GM19324 (cell line): ENCODE measurements at regions not wholly inside any gene's neighbourhood (a gene's known extent, or its start where the extent isn't known, plus 50 kb on each side); places are given as distances from the start of the nearest gene placed in this dataset.

Experiments used
- ATAC-seq: cut with Tn5 transposase; IDR thresholded peaks from one replicate; pipeline ENCODE4 v1.9.1; 2021; ENCODE audit warnings: mild to moderate bottlenecking, moderate library complexity; ENCODE audit not compliant: unreplicated experiment, low FRiP score

- ATAC-seq: no peak
Observed at GRCh38 chr5:2575871-2576270, 175.6 kb downstream of the IRX2 start.

GRCh38 chr5:2575292-2575691, 176.2 kb downstream of the IRX2 start:
- no peak for ATAC-seq

- no peak for ATAC-seq
Observed at GRCh38 chr5:2574155-2574554, 177.3 kb downstream of the IRX2 start.

DNA sequence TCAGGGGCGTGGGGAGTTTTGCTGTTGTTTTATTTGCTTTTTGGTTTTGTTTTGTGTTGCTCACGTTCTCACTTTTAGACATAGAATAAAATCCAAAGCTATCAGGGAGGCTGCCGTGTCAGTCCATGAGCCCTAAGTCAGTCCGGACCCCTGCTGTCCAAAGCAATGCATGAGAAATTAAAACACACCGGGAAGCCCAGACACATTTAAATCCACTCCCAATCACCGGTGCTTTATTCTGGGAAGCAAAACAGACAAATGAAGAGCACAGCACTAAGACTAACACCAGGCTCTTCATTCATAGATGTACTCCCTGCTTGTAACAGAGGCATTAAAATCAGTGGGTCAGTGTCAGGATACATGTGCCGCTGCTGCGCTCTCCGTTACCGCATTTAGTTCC, 180.9 kb downstream of the IRX2 start:
- no peak for ATAC-seq

DNA sequence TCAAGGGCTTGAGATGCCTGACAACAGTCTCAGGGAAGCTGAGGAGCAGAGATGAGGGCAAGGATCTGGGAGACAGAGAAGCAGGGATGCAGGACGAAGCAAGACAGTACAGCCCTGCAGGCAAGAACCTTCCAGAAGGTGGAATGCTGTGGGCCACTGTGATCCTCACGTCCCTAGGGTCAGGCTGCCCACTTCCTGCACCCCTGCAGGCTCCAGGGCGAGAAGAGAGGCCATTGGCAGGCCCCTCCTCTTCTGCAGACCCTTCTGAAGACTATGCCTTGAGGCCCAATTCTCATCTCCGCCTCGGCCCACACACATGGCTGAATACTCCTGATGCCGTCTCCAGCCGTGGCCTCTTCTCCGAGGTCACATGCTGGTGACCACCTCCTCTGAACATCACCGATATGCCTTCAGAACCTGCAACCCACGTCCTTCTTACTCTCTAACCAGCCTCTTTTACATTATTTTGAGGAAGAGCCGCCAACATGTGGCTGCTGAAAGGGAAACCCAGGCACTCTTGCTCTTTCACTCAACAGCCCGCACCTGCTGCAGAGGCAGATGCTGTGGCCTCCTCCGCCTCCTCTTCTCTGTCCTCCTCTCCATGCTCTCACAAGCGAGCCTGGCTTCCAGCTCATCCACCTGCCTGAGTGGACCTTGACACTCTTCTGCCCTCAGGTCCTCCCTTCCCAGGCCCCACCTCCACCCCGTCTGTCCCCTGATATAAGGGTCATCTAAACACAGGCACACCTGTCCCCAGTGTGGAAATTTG, 181.5 kb downstream of the IRX2 start:
- ATAC-seq: no peak

GRCh38 chr5:2569176-2569575, 182.3 kb downstream of the IRX2 start:
- no peak for ATAC-seq

GRCh38 chr5:2566284-2566683, 185.2 kb downstream of the IRX2 start:
- ATAC-seq: no peak

GRCh38 chr5:2565147-2565546, 186.3 kb downstream of the IRX2 start:
- ATAC-seq: no peak

- no peak for ATAC-seq
Observed at GRCh38 chr5:2563046-2563445, 188.4 kb downstream of the IRX2 start.

GRCh38 chr5:2562036-2562435, 189.4 kb downstream of the IRX2 start:
- no peak for ATAC-seq

DNA sequence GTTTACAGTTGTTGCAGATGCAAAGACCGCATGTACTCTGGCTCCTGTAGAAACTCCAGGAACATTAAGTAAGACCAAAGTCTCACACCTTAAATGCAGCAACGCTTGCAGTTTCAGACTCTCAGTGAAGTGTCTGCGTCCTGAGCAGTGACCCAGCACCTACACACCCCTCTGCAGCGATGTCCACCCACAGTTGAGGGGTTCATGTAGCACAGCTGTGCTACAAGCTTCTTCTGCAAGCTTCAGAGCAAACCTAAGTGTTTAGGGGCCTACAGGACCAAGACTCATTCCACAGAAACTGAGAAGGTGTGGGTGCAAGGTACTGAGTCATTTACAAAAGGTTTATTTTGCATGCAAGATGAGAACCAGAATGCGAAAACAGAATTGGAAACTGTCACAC, 191.0 kb downstream of the IRX2 start:
- no peak for ATAC-seq

GRCh38 chr5:2557435-2557834, 194.0 kb downstream of the IRX2 start:
- no peak for ATAC-seq

DNA sequence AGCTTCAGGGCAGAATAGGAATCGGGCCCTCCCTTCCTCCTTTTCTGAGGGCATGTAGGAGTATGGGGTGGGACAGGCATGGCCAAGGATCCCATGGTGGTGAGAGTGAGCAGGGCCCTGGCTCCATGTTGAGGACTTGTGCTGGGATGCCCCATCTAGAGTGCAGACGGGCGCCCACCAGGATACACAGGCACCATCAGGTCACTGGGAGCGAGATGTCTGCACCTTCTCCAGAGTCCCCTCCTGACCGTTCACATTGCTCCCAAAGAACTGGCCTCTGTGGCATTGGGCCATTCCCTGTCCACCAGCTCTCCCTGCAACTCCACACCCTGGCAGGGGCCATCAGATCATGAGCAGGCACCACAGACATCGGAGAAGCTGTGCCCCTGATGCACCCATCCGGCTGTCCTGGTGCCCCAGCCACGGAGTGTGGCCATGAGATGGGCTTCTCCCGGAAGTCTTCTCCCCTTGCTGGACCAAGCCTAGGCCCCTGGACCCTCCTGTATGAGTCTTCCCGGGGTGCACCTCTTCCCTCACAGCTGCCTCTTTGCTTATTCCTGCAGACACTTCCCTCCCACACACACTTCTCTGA, 195.0 kb downstream of the IRX2 start:
- ATAC-seq: no peak

- no peak for ATAC-seq
Observed at GRCh38 chr5:2553611-2554010, 197.9 kb downstream of the IRX2 start.

DNA sequence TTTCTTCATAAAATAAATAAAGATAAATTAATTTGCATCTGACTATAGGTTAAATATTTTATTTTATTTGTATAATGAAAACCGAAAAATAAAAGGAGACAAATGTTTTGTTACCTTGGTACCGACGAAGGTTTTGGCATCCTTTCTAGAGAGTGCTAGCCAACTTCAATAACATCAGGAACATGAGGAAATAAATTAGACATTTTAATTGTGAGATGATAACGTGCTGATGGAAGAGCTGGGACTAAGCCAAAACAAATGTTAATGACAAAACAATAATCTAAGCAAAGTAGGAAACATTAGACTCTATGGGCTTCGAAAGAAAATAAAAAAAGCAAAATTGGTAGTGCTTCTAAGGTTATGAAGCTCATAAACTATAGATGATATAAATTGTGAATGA, 201.0 kb downstream of the IRX2 start:
- ATAC-seq: no peak

GRCh38 chr5:2549900-2550299, 201.6 kb downstream of the IRX2 start:
- no peak for ATAC-seq

DNA sequence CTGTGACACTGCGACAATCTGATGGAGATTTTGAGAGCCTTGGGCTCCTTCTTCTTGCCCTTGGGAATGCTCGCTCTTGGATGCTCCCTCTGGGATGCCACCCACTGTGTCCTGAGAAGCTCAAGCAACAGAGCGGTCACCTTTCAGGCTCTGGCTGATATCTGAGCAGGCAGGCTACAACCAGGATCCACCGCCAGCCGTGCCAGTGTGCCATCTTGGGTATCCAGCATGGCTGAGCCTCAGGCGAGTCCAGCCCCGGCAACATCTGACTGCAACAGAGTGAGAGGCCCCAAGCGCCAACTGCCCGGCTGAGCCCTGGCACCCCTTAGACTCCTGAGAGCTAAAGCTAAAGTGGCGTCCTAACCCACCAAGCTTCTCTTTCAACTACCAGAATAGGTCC, 202.1 kb downstream of the IRX2 start:
- no peak for ATAC-seq

DNA sequence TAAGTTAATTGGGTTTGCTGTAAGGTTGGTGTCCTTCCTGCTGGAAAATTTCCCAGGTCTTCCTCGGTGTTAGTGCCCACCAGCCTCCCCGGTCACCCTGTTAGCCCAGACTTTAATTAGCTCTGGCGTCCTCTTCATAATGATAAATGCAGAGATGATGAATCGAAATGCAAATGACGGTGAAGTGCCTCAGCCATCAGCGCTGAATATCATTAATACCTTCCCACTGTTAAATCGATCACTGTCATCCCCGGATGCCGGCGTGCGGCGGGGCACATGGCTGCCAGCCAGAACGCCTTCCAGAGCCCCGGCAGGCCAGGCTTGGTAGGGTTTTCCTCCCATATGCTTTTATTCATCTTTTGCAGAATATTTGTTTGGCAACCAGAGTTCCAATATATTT, 204.5 kb downstream of the IRX2 start:
- ATAC-seq: no peak

DNA sequence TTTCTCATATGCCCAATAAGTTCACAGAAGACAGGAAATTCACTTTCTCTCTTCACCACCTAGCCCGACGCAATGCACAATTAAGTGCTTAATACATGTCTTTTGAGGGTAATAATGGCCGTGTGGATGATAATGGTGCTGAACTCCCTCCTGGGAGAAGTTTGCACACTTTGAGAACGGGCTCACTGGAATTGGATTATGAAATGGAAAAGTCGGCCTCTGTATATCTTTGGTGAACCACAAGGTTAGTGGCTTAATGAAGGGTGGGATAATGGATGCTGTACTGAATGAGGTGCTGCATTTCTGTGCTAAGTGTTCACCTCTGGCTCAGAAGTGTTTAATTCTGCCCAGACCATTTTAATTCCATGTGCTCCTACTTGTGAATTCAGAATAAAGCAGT, 207.5 kb downstream of the IRX2 start:
- no peak for ATAC-seq

DNA sequence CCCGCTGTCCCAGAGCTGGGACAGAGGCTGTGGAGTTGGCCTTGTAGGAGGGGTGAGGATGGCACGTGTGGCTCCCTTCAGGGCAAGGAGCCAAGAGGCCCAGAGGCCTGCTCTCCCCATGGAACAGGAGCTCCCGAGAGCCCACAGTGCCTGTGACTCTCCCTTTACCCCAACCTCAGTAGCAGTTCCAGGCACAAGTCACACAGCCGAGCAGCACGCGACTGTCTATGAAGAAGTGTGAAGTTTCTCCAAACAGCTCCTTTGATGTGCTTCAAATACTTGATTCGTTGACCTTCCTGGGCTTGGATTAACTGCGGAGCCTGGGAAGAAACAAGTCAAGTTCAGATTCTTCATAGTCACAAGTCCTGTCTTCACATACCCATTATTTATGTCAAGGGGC, 208.7 kb downstream of the IRX2 start:
- ATAC-seq: no peak

DNA sequence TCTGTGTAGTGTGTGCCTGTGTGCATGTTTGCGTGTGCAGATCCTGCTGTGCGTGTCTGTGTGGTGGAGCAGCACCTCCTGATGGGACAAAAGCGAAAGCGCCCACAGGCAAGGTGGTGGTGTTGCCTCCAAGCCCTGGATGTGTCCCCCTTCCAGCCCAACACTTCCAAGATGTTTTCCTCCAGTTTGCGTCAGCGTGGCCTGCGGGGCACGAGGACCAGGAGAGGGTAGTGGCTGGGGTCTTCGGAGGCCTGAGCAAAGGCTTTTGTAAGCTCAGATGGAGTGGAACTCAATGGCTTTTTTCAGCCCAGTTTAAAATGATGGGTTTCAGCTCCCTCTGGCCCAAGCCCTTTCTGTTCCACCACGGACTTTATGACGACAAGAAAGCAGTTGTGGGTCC, 209.5 kb downstream of the IRX2 start:
- no peak for ATAC-seq

GRCh38 chr5:2538169-2538568, 213.3 kb downstream of the IRX2 start:
- no peak for ATAC-seq
